ENCODE measurements at regions not wholly inside any gene's neighbourhood (a gene's known extent, or its start where the extent isn't known, plus 50 kb on each side); places are given as distances from the start of the nearest gene placed in this dataset.

- TF ChIP-seq CTCF (IDR thresholded peaks at IDR 0.05) (no peak), EP300 (IDR thresholded peaks at IDR 0.05; ENCODE audit: borderline replicate concordance in 1 of 2, low read depth in 1 of 2, low read length in 1 of 2) (no peak), POLR2AphosphoS5 (IDR thresholded peaks at IDR 0.05; ENCODE audit: low read depth, low read length) (no peak), RAD21 (IDR thresholded peaks at IDR 0.05; ENCODE audit: low read length) (no peak)
Measured at GRCh38 chr3:159364511-159364910, 562.7 kb downstream of the MFSD1 start.
